ENCODE measurements at regions not wholly inside any gene's neighbourhood (a gene's known extent, or its start where the extent isn't known, plus 50 kb on each side); places are given as distances from the start of the nearest gene placed in this dataset.

GRCh38 chr17:34174496-34174895 lies 80.6 kb upstream of the CCL2 start:
- H3K4me1 Mint-ChIP-seq, result no peaks in the 10 kb centered on the region
- no peak overlapping the region for H3K27ac ChIP-seq (ENCODE audit: low read depth, low read length)
- H3K4me3 ChIP-seq (ENCODE audit: low read length in 2 of 2), result no peak overlapping the region
- intact Hi-C loops (cut with micrococcal nuclease), result no loop called here
- no peaks in the 10 kb centered on the region for H3K36me3 ChIP-seq (ENCODE audit: insufficient read depth, low read length)
- DNase-seq, result no peak
- ChIA-PET POLR2A (ENCODE audit: partially characterized antibody) (no interaction called here), CTCF (ENCODE audit: partially characterized antibody) (no interaction called here)
- H3K27me3 ChIP-seq (ENCODE audit: insufficient read depth, low read length), result no peaks in the 10 kb centered on the region
- no peak overlapping the region for H3K27ac Mint-ChIP-seq
- H3K9me3 ChIP-seq (ENCODE audit: control insufficient read depth in 1 of 2, low read length in 2 of 2), result no peaks in the 10 kb centered on the region
- no peaks in the 10 kb centered on the region for H3K36me3 Mint-ChIP-seq
- peaks cover 0 to 6% (median 1%) of the 10 kb centered on the region in 8 donors for H3K9me3 Mint-ChIP-seq
- H3K4me1 ChIP-seq (ENCODE audit: insufficient read depth, low read length), result no peaks in the 10 kb centered on the region
- H3K27me3 Mint-ChIP-seq, result peaks cover 9 to 33% of the 10 kb centered on the region in 2 donors
- H3K4me3 Mint-ChIP-seq, result no peak overlapping the region

DNA sequence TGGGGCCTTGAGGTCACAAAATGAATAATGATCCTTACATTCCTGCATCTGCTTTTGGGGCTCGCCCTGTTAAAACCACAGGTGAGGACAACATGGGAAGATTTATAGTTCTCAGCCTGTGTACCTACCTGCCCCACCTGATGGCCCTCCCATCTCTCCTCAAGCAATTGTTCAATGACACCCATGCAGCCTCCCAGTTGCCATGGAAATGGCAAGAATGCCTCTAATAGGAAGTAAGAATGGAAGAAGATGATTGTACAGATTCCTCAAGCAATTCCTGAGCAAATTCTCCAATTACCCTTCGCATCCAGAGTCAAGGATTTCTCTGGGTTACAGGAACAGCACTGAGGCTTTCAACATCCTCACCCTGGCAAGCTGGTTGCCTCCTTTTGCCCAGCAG lies 78.6 kb upstream of the CCL2 start:
- CTCF ChIA-PET (ENCODE audit: partially characterized antibody), result no interaction called here
- no peak overlapping the region for H3K27ac Mint-ChIP-seq
- POLR2A ChIA-PET (ENCODE audit: partially characterized antibody), result no interaction called here

GRCh38 chr17:34177642-34178041 lies 77.4 kb upstream of the CCL2 start:
- CTCF ChIA-PET (ENCODE audit: partially characterized antibody), result no interaction called here

More for the DNA sequence above, 78.6 kb upstream of the CCL2 start:
- no peaks in the 10 kb centered on the region for H3K36me3 Mint-ChIP-seq
- no peaks in the 10 kb centered on the region for H3K27me3 ChIP-seq (ENCODE audit: insufficient read depth, low read length)
- H3K9me3 ChIP-seq (ENCODE audit: control insufficient read depth in 1 of 2, low read length in 2 of 2), result no peaks in the 10 kb centered on the region
- intact Hi-C loops (cut with micrococcal nuclease), result no loop called here
- H3K9me3 Mint-ChIP-seq, result peaks cover 0 to 6% (median under 1%) of the 10 kb centered on the region in 8 donors
- DNase-seq, result no peak
- H3K4me3 Mint-ChIP-seq, result no peak overlapping the region
- no peaks in the 10 kb centered on the region for H3K4me1 Mint-ChIP-seq
- H3K27ac ChIP-seq (ENCODE audit: low read depth, low read length), result no peak overlapping the region
- H3K27me3 Mint-ChIP-seq, result peaks cover 17 to 29% of the 10 kb centered on the region in 2 donors
- H3K36me3 ChIP-seq (ENCODE audit: insufficient read depth, low read length), result no peaks in the 10 kb centered on the region
- no peaks in the 10 kb centered on the region for H3K4me1 ChIP-seq (ENCODE audit: insufficient read depth, low read length)
- H3K4me3 ChIP-seq (ENCODE audit: low read length in 2 of 2), result no peak overlapping the region

GRCh38 chr17:34178092-34178491 lies 77.0 kb upstream of the CCL2 start:
- no peak overlapping the region for H3K4me3 ChIP-seq (ENCODE audit: low read length in 2 of 2)

More at GRCh38 chr17:34177642-34178041, 77.4 kb upstream of the CCL2 start:
- Mint-ChIP-seq H3K36me3 (no peaks in the 10 kb centered on the region), H3K4me3 (no peak overlapping the region), H3K27me3 (peaks cover 17 to 28% of the 10 kb centered on the region in 2 donors), H3K4me1 (peaks cover 0 to 3% (median 0%) of the 10 kb centered on the region in 4 donors), H3K27ac (no peak overlapping the region), H3K9me3 (peaks cover 0 to 2% (median 0%) of the 10 kb centered on the region in 8 donors)
- DNase-seq, result no peak
- H3K4me3 ChIP-seq (ENCODE audit: low read length in 2 of 2), result no peak overlapping the region
- no peaks in the 10 kb centered on the region for H3K9me3 ChIP-seq (ENCODE audit: control insufficient read depth in 1 of 2, low read length in 2 of 2)
- H3K27me3 ChIP-seq (ENCODE audit: insufficient read depth, low read length), result no peaks in the 10 kb centered on the region
- intact Hi-C loops (cut with micrococcal nuclease), result no loop called here
- H3K36me3 ChIP-seq (ENCODE audit: insufficient read depth, low read length), result no peaks in the 10 kb centered on the region
- H3K27ac ChIP-seq (ENCODE audit: low read depth, low read length), result no peak overlapping the region
- H3K4me1 ChIP-seq (ENCODE audit: insufficient read depth, low read length), result no peaks in the 10 kb centered on the region
- POLR2A ChIA-PET (ENCODE audit: partially characterized antibody), result no interaction called here

GRCh38 chr17:34182036-34182803 lies 72.9 kb upstream of the CCL2 start:
- Histone ChIP-seq H3K36me3 (ENCODE audit: insufficient read depth, low read length) (no peaks in the 10 kb centered on the region), H3K4me3 (ENCODE audit: low read length in 2 of 2) (no peak overlapping the region), H3K27me3 (ENCODE audit: insufficient read depth, low read length) (no peaks in the 10 kb centered on the region), H3K27ac (ENCODE audit: low read depth, low read length) (no peak overlapping the region), H3K4me1 (ENCODE audit: insufficient read depth, low read length) (no peaks in the 10 kb centered on the region), H3K9me3 (ENCODE audit: control insufficient read depth in 1 of 2, low read length in 2 of 2) (no peaks in the 10 kb centered on the region)
- ChIA-PET POLR2A (ENCODE audit: partially characterized antibody) (no interaction called here), CTCF (ENCODE audit: partially characterized antibody) (interaction anchor here (1.1 kb wide), 1 partner anchor 10 kb away, joined by 3 read pairs; no protein-coding TSS in a partner anchor)
- Mint-ChIP-seq H3K4me1 (peaks cover 0 to 3% (median 0%) of the 10 kb centered on the region in 4 donors), H3K36me3 (no peaks in the 10 kb centered on the region), H3K9me3 (peaks cover 0 to 1% (median 0%) of the 10 kb centered on the region in 8 donors), H3K27ac (no peak overlapping the region), H3K27me3 (peaks cover 17 to 21% of the 10 kb centered on the region in 2 donors), H3K4me3 (no peak overlapping the region)
- intact Hi-C loops (cut with micrococcal nuclease), result no loop called here
- DNase-seq, result no peak

More at GRCh38 chr17:34178092-34178491, 77.0 kb upstream of the CCL2 start:
- no peaks in the 10 kb centered on the region for H3K36me3 Mint-ChIP-seq
- peaks cover 17 to 28% of the 10 kb centered on the region in 2 donors for H3K27me3 Mint-ChIP-seq
- H3K4me1 Mint-ChIP-seq, result peaks cover 0 to 3% (median 0%) of the 10 kb centered on the region in 4 donors
- no peaks in the 10 kb centered on the region for H3K36me3 ChIP-seq (ENCODE audit: insufficient read depth, low read length)
- ChIA-PET POLR2A (ENCODE audit: partially characterized antibody) (no interaction called here), CTCF (ENCODE audit: partially characterized antibody) (no interaction called here)
- peaks cover 0 to 2% (median 0%) of the 10 kb centered on the region in 8 donors for H3K9me3 Mint-ChIP-seq
- H3K27me3 ChIP-seq (ENCODE audit: insufficient read depth, low read length), result no peaks in the 10 kb centered on the region
- intact Hi-C loops (cut with micrococcal nuclease), result no loop called here
- H3K27ac ChIP-seq (ENCODE audit: low read depth, low read length), result no peak overlapping the region
- DNase-seq, result no peak
- H3K9me3 ChIP-seq (ENCODE audit: control insufficient read depth in 1 of 2, low read length in 2 of 2), result no peaks in the 10 kb centered on the region
- H3K27ac Mint-ChIP-seq, result no peak overlapping the region
- H3K4me1 ChIP-seq (ENCODE audit: insufficient read depth, low read length), result no peaks in the 10 kb centered on the region
- no peak overlapping the region for H3K4me3 Mint-ChIP-seq

DNA sequence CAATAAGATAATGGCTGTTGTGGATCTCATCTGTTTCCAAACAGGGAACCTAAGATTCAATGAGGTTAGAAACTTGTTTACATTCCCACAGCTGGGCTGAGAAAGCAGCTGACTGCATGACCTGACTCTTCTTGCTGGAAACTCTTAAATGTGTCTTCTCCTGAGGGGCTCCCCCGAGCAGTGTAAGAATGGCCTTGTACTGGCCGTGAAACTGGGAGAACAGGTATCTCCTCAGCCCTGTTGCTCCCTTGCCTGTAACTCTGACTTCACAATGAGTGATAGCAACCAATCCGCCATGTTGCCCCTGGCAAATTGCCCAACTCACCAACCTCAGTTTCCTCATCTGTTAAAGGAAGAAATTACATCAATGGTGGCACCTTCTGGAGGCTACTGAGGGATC lies 59.1 kb upstream of the CCL2 start:
- Mint-ChIP-seq H3K4me3 (no peak overlapping the region), H3K36me3 (no peaks in the 10 kb centered on the region), H3K27me3 (peaks cover 18 to 19% of the 10 kb centered on the region in 2 donors), H3K9me3 (no peaks in the 10 kb centered on the region), H3K27ac (no peak overlapping the region), H3K4me1 (peaks cover 4 to 6% (median 5%) of the 10 kb centered on the region in 4 donors)
- Histone ChIP-seq H3K4me3 (ENCODE audit: low read length in 2 of 2) (no peak overlapping the region), H3K27ac (ENCODE audit: low read depth, low read length) (no peak overlapping the region), H3K9me3 (ENCODE audit: control insufficient read depth in 1 of 2, low read length in 2 of 2) (no peaks in the 10 kb centered on the region), H3K36me3 (ENCODE audit: insufficient read depth, low read length) (no peaks in the 10 kb centered on the region), H3K4me1 (ENCODE audit: insufficient read depth, low read length) (no peaks in the 10 kb centered on the region), H3K27me3 (ENCODE audit: insufficient read depth, low read length) (no peaks in the 10 kb centered on the region)
- ChIA-PET POLR2A (ENCODE audit: partially characterized antibody) (no interaction called here), CTCF (ENCODE audit: partially characterized antibody) (no interaction called here)
- DNase-seq, result no peak
- intact Hi-C loops (cut with micrococcal nuclease), result no loop called here

GRCh38 chr17:34198519-34198918 lies 56.6 kb upstream of the CCL2 start:
- Histone ChIP-seq H3K27me3 (ENCODE audit: insufficient read depth, low read length) (no peaks in the 10 kb centered on the region), H3K9me3 (ENCODE audit: control insufficient read depth in 1 of 2, low read length in 2 of 2) (no peaks in the 10 kb centered on the region), H3K36me3 (ENCODE audit: insufficient read depth, low read length) (no peaks in the 10 kb centered on the region), H3K4me1 (ENCODE audit: insufficient read depth, low read length) (no peaks in the 10 kb centered on the region), H3K4me3 (ENCODE audit: low read length in 2 of 2) (no peak overlapping the region), H3K27ac (ENCODE audit: low read depth, low read length) (no peak overlapping the region)
- DNase-seq, result no peak
- Mint-ChIP-seq H3K4me3 (peak overlapping the region in 1 of 8 donors; percentile 26), H3K9me3 (peaks cover 0 to 2% (median 0%) of the 10 kb centered on the region in 8 donors), H3K27ac (no peak overlapping the region), H3K27me3 (peaks cover 14 to 27% of the 10 kb centered on the region in 2 donors), H3K36me3 (no peaks in the 10 kb centered on the region), H3K4me1 (peaks cover 4 to 6% (median 5%) of the 10 kb centered on the region in 4 donors)
- POLR2A ChIA-PET (ENCODE audit: partially characterized antibody), result no interaction called here
- intact Hi-C loops (cut with micrococcal nuclease), result no loop called here
- CTCF ChIA-PET (ENCODE audit: partially characterized antibody), result no interaction called here

Data from CD4-positive, alpha-beta memory T cell (primary cell).